ENCODE measurements at regions not wholly inside any gene's neighbourhood (a gene's known extent, or its start where the extent isn't known, plus 50 kb on each side); places are given as distances from the start of the nearest gene placed in this dataset.
"Not testable (repeated sequence)": the region's sequence is repeated elsewhere in the genome, so short reads cannot be mapped to it uniquely, and the experiment has no call there.

DNA sequence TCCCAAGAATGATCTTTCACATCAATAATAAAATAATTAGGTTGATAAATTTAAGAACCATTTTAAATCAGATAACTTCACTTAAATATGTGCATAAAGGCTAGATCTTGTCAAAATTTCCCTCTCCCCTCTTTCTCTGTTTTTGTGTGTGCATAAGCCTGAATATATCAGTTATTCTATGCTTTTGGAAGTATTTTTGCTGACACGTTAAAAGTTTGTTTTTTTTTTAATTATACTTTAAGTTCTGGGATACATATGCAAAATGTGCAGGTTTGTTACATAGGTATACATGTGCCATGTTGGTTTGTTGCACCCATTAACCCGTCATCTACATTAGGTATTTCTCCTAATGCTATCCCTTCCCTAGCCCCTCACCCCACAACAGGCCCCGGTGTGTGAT lies 391.2 kb downstream of the UTRN start:
- intact Hi-C loops (cut with DNase I); DNase-seq (ENCODE audit: low spot score): not testable (repeated sequence)

DNA sequence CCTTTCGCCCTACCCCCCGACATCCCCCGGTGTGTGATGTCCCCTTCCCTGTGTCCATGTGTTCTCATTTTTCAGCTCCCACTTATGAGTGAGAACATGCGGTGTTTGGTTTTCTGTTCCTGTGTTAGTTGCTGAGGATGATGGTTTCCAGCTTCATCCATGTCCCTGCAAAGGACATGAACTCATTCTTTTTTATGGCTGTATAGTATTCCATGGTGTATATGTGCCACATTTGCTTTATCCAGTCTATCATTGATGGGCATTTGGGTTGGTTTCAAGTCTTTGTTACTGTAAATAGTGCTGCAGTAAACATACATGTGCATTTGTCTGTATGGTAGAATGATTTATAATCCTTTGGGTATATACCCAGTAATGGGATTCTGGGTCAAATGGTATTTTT lies 392.1 kb downstream of the UTRN start:
- DNase-seq (ENCODE audit: low spot score); intact Hi-C loops (cut with DNase I): not testable (repeated sequence)

DNA sequence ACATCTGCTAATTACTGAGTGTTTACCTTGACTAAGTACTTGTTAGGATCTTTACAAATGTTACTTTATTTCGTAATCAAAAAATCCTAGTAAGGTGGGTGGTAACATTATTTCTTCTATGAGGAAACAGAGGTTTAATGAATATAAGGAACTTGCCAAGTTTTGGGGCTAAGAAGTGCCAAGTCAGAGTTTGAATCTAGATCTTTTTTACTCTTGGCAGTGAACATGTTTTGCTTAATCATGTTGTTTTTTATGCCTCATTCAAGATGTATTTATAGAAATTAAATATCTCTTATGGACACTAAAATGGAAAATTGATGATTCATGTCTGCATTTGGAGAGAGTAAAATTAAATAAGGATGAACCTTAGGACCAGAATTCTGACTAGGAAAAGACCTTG lies 393.7 kb downstream of the UTRN start:
- no peak for DNase-seq (ENCODE audit: low spot score)
- intact Hi-C loops (cut with DNase I), result no loop called here

DNA sequence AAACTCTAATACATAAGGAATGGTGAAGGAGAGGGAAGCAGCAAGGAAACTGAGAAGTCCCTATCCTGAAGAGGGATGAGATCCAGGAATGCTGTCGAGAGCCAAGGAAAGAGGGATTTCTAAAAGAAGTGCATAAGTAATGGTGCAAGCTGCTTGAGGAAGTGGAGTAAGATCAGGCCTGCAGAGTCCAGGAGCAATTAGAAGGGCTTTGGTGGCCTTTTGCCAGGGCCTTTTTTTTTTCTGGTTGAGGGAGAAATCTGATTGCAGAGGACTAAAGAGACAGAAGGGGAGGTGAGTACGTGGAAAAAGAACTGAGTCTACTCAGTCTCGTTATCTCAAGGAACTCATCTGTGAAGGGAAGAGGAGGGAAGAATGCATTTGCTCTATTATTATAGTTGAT lies 396.2 kb downstream of the UTRN start:
- intact Hi-C loops (cut with DNase I), result no loop called here
- DNase-seq (ENCODE audit: low spot score), result no peak

DNA sequence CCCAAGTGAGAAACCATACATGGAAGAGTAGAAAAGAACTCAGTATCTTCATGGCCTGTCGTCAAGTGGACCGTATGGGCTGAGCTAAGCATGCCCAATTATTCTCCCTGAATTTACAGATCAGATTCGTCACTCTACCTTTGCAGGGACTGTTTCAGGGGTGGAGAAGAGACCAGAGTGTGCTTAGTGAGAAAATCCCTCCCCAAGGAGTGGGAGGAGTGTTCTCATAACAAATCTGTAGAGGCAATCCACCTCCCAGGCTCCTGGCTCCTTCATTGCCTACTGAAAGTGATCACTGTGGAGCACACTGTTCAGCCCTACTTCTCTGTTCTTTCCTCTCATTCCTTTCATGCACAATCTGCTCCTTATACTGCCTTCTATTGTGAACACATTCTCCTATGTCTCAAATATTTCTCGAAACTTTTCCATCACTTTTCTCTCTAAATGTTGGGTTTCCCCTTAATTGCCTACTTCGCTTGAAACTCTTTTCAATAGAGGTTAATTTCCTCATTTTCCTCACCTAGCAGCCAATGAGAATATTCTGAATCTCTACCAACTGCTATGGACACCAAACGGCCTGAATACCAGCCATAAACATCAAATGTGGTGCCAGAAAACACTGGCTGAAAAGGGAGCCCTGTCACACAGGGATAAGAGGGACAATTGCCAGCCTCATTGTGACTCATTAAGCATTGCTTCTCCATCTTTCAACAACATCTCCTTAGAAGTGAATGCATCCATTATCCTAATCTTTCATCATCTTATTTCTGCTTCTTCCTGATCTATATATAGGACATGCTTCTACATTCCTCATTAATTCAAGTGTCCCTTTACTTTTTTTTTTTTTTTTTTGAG lies 398.3 kb downstream of the UTRN start:
- DNase-seq (ENCODE audit: low spot score), result no peak
- intact Hi-C loops (cut with DNase I), result no loop called here

DNA sequence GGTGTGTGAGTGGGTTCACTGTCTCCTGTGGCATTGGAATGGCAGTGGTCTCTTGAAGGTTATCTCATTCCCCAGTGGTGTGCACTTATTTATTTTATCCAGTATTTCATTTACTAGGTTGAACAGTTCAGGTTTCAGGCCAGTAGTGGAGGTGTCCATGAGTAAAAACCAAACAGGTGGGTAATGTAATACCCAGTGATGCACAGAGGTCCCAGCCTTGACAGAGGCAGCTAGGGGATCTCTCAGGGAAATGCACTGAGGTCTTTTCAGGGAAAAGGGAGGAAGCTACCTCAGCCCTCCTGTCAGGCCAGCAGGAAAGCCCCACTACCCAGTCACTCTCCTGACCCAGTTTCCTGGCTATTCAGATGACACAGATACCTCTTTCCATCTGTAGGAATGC lies 403.6 kb downstream of the UTRN start:
- intact Hi-C loops (cut with DNase I), result no loop called here
- DNase-seq (ENCODE audit: low spot score), result no peak

DNA sequence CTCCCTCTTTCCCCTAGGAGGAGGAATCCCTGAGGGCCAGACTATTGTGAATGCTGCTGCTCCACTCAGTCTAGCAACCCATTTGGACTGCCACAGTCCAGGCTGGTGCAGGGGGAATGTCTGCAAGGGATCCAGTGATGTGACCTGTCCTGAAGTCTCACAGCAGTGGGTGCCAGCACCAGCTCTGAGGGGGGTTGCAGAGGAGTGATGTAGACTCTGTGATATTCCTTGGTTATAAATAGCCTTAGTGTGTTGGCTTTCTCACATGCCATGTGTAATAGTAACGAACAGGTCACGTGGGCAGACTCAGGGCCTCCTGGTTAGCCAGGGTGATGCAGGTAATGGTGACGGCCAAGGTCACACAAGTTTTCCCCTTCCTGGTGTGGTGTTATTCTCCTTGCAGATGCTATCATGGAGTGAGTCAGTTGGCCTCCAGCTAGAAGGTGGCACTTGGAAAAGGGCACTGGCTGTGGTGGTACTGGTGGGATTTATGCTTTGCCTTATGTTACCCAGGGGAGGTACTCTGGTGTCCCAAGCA lies 404.4 kb downstream of the UTRN start:
- intact Hi-C loops (cut with DNase I), result no loop called here
- peak; percentile 25 for DNase-seq (ENCODE audit: low spot score)

DNA sequence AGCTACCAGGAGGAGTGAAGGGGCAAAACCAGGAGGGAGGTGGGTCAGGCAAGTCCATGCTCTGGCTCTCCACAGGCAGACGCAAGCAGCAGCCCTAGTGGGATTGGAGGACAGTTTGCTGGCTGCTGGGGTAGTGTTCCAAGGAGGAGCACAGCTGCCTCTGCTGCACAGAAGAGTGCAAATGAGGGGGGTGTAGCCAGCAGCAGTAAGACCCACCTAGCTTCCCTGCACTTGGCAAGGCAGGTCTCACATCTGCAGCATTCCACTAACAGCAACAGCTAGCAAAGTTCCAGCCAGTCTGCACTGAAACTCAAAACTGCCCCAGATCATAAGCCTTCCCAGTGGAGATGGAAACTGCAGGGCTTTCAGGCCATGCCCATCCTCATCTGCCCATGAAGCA lies 405.0 kb downstream of the UTRN start:
- DNase-seq (ENCODE audit: low spot score), result peak; percentile 14
- intact Hi-C loops (cut with DNase I), result no loop called here

DNA sequence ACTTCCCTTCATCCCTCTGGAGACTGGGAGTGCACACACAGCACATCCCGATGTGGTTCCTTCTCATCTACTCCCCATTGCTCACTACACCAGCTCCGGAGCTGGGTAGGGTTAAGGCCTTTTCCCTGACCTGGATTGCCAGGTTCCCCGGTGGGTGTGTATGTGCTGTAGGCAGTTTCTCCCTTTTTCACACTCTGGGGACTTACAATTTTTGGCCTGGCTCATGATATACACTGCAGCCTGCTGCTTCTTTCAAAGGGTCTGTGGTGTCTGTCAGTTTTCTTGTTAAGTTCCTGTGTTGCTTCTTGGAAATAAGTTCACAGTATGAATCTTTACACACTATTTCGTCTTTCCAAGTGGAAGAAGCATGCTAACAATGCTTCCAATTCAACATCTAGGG lies 405.5 kb downstream of the UTRN start:
- intact Hi-C loops (cut with DNase I), result no loop called here
- peak; percentile 24 for DNase-seq (ENCODE audit: low spot score)

DNA sequence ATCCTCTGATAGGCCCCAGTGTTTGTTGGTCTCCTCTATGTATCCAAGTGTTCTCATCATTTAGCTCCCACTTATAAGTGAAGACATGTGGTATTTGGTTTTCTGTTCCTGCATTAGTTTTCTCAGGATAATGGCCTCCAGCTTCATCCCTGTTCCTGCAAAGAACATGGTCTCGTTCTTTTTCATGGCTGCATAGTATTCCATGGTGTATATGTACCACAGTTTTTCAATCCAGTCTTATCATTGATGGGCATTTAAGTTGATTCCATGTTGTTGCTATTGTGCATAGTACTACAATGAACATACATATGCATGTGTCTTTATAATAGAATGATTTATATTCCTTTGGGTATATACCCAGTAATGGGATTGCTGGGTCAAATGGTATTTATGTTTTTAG lies 406.9 kb downstream of the UTRN start:
- intact Hi-C loops (cut with DNase I); DNase-seq (ENCODE audit: low spot score): not testable (repeated sequence)

DNA sequence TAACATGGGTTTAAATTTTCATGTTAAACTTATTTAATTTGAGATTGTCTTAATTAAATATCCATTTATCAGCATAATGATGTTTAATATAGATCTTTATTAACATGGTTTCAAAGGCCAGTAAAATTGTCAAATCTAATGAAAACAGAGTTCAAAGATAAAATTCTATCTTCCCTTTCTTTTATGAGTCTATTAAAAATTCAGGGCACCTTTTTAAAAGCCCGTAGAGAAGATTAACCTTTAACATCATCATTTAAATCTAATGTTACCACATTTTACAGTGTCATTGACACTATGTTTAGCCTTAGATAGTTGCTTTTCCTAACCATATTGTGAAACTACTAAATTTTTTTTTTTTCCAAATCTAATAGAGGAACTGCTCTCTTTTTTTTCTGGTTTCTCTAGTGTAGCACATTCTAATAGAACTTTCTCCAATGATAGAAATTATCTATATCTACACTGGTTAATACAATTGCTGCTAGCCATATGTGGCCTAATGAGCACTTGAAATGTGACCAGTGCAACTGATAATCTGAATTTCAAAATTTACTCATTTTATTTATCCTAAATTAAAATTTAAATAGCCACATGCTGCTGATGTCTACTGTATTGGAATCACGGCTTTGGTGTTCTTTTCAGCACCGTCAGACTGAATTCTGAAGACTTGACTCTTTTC lies 410.9 kb downstream of the UTRN start:
- intact Hi-C loops (cut with DNase I), result no loop called here
- no peak for DNase-seq (ENCODE audit: low spot score)

DNA sequence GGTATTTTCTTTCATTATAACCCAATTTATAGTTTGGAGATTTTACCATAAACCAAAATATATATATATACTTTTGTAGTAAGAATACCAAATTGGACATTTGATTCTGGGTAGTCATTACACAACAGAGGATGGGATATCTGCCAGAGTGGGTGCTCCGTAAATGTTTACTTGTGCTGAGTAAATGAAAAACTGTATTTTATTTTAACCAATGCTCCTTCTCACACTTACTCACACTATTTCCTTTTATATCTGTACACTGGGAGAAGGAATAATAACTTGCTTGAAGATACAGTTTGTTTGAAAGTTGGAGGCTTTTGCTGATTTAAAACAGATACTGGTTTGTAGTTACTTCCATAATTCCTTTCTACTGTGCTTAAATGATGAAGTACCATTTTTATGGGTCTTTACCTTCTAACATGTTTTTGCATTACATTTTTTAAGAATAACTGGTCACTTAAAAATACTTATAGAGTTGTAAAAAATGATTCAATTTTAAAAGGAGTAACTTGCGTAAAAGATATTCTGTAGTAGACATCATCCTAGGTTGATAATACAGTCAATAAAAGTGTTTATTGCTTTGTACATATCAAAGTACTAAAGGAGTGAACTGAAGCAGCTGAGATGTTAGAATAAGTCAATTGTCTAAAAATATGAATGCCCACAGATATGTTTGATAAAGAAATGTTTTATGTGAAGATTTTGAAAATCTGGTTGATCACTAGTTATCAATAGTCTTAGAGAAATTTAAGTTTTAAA lies 411.7 kb downstream of the UTRN start:
- DNase-seq (ENCODE audit: low spot score), result no peak
- intact Hi-C loops (cut with DNase I), result no loop called here

DNA sequence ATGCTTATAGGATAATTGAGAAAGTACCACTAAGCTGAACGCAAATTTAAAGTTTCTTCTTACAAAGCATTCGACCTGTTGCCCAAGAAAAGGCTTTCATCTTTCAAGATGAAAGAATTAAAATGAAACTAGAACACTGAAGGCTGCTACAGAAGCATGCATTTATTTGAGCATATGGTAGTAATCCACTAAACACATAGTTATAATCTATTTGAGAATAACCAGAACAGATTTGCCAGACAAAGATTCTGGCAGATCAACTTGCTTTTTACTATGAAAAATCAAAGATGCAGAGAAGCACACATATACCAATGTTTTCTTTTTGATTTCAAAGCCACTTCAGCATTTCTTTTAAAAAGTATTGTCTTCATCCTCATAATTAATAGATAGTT lies 412.2 kb downstream of the UTRN start:
- no peak for DNase-seq (ENCODE audit: low spot score)
- intact Hi-C loops (cut with DNase I), result no loop called here

DNA sequence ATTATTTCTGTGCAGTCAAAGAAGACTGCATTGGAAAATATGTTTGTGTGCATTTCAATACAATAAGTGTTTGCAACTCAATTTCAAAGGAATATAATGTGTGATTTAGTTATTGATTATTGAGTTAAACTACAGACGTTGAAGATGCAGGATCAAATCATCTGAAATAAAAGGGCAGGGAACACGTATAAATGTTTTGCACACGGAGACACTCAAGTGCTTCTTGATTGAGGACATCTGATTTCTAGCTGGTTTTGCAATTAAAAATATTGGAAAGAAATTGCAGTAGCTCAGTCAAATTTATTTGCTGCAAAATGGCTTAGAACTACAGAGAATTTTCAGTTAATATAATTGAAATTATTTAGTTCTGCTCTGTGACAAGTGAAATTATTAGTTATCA lies 412.7 kb downstream of the UTRN start:
- DNase-seq (ENCODE audit: low spot score), result no peak
- intact Hi-C loops (cut with DNase I), result no loop called here

DNA sequence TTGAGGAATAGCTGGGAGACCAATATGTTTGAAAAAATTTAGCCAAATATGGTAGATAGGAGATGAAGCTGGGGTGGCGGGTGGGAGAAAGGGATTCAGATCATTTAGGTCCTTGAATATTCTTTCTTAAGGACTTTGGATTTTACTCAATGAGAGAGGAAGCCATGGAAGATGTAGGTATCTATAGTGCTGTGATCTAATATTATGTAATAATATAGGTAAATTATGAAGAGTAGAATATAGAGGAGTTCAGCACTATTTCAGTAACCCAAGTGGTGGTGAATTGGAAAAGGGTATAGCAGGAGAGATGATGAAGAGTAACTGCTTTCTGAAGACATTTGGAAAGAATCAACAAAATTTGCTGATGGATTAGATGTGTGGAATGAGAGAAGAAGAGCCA lies 417.6 kb downstream of the UTRN start:
- intact Hi-C loops (cut with DNase I), result no loop called here
- no peak for DNase-seq (ENCODE audit: low spot score)

DNA sequence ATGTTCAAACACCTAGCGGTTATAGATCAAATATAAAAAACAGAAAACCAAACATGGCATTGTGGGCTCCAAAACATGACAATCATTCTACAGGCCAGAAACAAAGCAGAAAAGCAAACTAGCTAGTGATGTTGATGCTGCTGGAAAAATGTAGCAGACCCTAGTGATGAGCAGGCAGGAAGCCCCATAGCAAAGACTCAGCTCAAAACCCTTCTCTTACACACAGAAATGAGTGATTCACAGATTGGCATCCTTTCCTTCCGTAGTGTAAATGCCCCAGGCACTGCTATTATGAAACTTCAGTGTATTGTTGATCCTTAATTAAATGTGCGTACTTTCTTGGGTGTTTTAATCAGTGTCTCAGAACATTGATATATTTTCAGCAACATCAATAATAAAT lies 425.1 kb downstream of the UTRN start:
- intact Hi-C loops (cut with DNase I), result no loop called here
- DNase-seq (ENCODE audit: low spot score), result no peak

DNA sequence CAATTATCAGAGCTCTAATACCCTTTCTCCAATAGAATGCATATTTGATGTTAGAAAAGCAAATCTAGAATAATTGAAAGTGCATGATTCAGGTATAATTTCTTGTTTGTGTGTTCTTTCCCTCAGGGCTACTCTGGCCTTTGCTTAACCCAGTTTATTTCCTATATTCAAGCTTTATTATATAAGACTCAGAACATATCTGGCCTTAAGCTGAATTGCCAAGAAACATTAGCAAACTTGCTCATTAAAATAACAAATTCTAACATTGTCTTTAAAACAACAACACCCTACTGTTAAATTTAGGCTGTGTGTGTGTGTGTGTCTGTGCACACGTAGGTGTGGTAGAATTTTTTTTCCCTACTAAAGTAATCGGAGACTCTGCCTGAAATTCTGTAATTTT lies 426.5 kb downstream of the UTRN start:
- no peak for DNase-seq (ENCODE audit: low spot score)
- intact Hi-C loops (cut with DNase I), result no loop called here

DNA sequence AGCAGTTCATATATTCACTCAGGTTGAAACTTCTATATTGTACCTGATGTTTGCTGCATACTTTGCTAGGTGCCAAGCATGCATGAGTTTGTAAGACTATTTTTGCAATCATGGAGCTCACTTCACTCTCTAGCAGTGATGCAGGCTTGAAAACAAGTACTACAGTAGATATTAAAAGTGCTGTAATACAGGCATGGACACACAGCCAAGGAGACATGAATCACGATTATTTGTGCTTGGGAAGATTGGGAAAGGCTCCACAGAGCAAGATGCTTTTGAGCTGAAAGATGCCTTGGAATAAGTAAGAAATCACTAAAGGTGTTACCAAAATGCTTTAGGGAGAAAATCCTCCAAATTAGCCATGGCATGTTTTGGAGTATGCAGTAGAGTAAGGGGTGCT lies 427.4 kb downstream of the UTRN start:
- intact Hi-C loops (cut with DNase I), result no loop called here
- no peak for DNase-seq (ENCODE audit: low spot score)

DNA sequence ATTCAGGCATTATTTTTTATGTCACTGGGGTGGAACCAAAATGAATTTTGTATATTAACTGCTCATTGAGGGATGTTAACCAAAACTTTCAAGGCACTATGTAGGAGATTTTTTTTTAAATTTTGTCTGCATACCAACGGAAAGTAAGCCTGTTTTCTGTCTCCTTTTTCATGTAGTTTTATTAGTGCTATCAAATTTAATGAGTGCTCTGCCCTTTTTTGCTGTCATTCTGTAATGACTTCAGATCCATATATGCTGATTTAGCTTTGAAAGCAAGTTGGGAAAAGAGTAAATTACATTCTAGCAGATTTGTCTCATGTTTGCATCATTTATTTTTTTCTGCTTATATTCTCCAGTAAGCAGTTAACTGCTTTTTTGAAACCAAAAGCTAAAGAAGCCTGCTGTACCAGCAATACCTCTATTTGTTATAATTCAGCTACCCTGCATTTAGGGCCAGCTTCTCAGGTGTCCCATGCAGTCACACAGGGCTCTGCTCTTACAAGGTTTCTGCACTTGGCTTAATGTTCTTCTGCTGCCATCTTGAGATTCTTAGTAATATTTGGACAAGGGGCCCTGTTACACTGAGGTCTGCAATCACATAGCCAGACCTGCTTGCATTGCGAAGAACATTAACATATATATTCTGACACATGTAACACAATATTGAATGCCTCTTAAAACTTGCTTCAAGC lies 429.0 kb downstream of the UTRN start:
- DNase-seq (ENCODE audit: low spot score), result no peak
- intact Hi-C loops (cut with DNase I), result no loop called here

DNA sequence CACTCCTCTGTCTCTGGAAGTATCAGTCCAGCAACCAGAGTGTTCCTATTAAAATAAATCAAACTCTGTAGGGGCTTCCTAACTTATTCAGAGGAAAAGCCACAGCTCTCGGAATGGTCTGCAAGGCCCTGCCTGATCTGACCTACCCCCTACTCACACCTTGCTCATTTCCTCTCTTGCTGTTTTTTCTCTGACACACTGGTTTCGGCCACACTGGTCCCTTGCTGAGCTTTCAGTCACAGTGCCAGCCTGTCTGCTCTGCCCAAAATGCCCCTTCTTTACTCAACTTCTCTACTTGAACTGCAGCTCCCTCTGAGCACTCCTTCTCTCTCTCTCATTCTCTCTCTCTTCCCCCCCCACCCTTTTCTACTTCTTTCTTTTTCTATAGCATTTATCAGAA lies 430.2 kb downstream of the UTRN start:
- intact Hi-C loops (cut with DNase I), result no loop called here
- DNase-seq (ENCODE audit: low spot score), result no peak
